GM19025 (cell line): ENCODE measurements at regions not wholly inside any gene's neighbourhood (a gene's known extent, or its start where the extent isn't known, plus 50 kb on each side); places are given as distances from the start of the nearest gene placed in this dataset.
"Not testable (repeated sequence)": the region's sequence is repeated elsewhere in the genome, so short reads cannot be mapped to it uniquely, and the experiment has no call there.

Experiments
- ATAC-seq: cut with Tn5 transposase; IDR thresholded peaks from one replicate; pipeline ENCODE4 v1.9.1; 2021; ENCODE audit warnings: mild to moderate bottlenecking, low read depth, moderate library complexity; ENCODE audit not compliant: unreplicated experiment

DNA sequence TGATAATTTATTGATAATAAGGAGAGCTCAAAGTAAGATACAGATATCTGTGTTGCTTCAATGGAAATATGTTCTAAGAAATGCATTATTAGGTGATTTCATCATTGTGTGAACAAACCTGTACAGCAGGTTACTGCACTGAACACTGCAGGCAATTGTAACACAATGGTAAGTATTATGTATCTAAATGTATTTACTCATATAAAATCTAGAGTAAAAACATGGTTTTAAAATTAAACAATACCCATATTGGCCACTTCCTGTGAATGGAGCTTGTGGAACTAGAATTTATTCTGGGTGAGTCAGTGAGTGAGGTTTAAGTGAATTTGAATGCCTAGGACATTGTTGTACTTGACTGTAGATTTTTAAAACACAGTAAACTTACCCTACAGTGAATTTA, 722.9 kb upstream of the RAG2 start:
- no peak for ATAC-seq

DNA sequence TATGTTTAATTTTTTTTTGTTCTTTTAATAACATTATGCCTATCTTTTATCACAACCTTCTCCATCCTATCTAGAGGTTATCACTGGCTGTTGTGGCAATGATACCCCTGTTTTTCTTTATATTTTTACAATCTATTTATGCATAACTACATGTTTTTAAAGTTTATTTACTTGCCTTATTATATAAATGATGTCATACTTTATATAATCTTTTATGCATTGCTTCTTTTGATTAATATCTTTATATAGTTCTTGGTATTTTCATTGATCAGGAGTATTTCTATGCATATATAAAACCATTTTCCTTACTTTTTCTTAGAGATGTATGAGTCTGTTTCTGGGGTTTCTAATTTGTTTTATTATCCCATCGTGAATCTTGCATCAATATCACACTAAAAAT, 719.8 kb upstream of the RAG2 start:
- ATAC-seq, result no peak

DNA sequence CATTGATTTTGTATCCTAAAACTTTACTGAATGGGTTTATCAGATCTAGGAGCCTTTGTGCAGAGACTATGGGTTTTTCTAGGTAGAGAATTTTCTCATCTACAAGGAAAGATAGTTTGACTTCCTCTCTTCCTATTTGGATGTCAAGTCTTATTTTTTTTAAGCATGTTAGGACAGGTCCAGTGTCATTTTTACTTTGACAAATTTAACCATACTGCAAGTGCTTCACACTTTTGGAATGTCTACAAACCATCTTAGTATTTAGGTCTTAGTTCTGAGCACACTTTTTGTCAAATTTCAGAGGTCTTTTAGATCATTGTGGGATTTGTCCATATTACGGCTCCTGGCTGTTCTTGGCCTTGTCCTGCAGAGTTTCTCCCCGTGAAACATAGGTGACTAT, 715.2 kb upstream of the RAG2 start:
- no peak for ATAC-seq

DNA sequence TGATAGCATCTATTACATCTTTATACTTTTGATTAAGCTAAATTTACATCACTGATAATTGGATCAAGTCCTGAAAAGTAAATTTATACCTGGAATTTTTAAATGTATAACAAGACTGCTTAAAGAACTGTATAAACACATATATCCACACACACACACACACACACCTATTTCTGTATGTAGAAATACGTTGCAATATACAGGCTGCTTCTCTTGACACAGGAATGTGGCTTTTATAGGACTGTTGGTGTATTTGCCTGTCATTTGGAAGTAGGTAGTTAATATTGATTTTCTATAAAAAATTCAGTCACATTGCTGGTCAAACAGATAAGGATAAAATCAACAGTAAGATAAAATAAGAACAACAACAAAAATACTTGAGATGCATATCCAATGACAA, 708.5 kb upstream of the RAG2 start:
- ATAC-seq, result no peak

DNA sequence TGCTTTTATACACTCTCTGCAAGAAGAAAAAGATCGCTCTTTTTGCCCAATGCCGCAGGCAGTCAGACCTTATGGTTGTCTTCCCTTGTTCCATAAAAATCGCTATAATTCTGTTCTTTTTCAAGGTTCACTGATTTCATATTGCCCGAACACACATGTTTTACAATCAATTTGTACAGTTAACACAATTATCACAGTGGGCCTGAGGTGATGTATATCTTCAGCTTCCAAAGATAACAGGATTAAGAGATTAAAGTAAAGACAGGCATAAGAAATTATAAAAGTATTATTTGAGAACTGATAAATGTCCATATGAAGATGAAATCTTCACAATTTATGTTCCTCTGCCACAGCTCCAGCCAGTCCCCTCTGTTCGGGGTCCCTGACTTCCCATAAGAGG, 703.4 kb upstream of the RAG2 start:
- ATAC-seq, result not testable (repeated sequence)

DNA sequence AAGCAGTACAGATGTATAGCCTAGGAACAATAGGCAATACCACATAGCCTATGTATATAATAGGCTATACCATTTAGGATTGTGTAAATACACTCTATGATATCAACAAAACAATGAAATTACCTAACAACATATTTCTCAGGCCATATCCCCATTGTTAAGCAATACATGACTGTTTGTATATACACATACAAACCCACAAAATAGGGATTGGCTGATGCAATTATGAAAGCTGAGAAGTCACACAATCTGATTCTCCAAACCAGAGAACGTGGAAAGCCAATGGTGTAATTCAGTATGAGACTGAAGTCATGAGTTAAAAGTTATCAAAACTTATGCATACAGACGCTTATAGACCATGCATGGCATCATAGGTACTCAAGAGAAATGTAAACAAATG, 700.1 kb upstream of the RAG2 start:
- no peak for ATAC-seq

DNA sequence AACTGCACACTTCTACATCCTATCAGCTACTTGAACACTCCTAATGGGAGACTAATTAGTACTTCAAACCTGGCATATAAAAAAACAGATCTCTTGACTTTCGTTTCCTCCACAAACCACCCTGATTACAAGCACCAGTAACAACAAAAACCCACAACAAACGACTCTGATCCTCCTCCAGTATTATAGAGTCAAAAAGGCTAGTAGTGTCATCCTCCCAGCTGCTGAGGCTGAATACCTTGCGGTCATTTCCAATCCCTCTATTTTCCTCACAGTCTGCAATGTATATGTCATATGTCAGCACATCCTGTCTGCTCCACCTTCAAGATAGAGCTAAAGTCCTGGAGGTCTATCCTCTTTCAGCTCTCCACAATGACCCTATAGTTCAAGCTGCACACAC, 688.9 kb upstream of the RAG2 start:
- ATAC-seq, result no peak

DNA sequence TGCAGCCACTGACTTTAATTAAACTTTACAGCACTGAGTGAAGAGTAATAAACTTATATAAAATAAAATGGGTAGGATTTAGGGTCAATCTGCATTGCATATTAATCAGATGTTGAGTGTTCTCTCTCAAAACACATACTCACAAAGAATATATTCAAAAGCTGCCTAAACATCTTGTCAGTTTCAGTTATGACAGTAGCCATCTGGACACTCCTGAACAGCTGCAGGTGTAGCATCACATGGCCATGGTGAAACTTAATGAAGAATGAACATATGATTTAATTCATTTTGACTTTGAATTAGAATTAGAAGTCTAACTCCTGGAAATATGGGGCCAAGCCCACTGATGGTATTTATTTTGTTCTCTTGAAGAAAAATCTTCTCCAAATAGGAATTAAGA, 684.3 kb upstream of the RAG2 start:
- ATAC-seq, result no peak

DNA sequence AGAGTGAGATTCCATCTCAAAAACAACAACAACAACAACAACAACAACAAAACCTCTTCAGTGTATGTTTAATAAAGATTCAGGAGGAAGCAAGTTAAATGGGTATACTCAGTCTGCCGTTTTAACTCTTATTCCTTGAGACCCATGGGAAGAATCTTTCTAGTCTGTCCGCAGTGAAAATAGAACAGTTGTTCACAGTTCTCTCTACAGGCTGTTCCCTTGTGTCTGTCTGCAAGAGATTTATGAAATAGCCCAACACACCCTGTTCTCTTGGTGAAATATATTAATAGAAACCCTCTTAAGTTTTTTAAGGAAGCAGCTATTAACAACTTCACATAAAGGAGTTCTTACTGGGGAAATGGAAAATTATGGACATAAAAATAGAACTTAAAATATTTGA, 682.2 kb upstream of the RAG2 start:
- ATAC-seq, result no peak

DNA sequence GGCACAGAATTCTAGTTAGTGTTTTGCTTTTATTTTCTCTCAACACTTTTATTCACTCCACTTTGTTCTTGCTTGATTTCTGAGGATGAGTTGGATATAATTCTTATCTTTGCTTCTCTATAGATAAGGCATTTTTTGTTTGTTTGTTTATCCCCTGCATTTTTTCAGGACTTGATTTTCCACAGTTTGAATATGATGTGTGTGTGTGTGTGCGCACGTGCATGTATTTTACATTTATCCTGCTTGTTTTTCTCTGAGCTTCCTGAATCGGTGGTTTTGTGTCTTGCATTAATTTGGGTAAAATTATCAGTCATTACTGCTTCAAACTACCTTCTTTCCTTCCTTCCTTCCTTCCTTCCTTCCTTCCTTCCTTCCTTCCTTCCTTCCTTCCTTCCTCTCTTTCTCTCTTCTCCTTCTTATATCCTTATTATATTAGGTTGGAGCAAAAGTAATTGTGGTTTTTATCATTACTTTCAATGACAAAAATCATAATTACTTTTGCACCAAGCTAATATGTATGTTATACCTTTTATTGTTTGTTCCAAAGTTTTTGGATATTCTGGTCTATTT, 679.9 kb upstream of the RAG2 start:
- no peak for ATAC-seq

DNA sequence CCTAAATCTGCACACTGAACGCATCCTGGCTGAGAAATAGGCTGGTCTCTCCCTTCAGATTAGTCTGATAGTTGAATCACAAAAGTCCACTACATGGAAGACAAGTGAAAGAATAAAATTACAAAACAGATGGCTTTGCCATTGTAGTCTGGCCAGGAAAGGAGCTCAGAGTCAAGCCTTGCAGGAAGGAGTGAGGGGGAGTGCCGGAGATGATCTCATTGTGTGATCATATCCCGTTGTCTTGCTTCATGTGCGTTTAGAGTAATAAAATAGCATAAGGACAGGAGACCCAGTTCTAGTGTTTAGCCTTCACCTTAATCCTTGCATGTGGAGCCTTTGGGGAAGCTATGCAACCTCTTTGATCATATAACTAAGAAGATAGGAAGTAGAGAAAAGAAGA, 666.7 kb upstream of the RAG2 start:
- no peak for ATAC-seq

DNA sequence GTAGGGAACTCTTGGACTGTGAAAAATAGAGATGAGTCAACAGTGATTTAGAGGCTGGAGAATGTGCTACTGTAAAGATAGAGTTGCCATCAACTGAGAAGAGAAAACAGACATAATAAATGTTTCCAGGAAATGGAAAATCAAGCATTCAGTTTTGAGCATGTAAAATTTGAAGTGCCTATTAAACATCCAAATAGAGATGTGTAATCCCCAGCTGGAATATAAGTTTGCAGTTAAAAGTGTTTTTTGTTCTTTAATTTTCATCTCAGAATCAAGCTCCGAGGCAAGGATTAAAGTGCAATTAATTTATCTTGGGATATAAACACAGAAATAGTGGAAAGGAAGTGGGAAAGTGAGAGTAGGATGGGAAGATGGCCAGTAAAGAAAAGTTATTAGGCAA, 666.0 kb upstream of the RAG2 start:
- ATAC-seq, result no peak

DNA sequence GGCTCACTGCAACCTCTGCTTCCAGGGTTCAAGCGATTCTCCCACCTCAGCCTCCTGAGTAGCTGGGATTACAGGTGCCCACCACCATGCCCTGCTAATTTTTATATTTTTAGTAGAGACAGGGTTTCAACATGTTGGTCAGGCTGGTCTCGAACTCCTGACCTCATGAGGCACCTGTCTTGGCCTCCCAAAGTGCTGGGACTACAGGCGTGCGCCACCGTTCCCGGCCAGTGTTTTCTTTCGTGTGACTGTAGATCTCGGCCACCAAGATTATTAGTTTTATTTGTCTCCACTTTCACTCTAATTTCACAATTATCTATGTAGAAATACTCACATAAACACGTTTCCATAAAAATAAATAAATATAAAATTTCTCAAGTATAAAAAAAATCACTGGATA, 665.4 kb upstream of the RAG2 start:
- ATAC-seq, result not testable (repeated sequence)

DNA sequence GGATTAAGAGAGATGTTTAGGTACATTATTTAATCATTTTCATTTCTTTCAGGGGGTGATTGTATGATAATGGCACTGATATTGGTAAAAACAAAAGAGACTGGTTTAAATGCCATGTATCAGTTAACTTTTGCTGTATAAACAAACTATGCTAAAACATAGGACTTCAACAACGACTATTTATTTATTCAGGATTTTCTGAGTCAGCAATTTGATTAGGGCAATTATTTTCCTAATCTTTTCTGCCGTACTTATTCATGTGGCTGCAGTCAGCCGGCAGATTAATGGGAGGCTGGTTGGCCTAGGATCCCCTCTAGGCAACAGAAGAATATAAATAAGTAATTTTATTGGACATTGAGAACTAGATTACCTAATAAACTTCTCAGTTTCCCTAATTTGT, 661.7 kb upstream of the RAG2 start:
- ATAC-seq, result no peak

DNA sequence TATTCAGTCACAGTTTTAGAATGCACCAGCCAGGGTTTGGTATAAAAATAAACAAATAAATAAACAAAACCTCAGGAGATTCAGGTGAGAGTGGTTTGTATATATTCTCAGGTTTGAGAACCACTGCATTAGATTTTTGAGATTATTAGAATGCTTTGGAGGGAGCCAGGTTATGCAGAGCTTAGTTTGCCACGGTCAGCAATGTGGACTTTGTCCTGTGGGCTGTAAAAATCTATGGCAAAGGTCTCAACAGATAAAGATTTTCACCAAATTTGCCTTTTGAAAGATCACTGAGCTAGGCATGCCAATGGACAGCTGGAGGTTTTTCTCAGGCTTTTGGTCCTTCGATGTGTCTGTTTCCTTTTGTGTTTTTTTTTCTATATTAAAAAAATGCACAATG, 650.1 kb upstream of the RAG2 start:
- no peak for ATAC-seq

DNA sequence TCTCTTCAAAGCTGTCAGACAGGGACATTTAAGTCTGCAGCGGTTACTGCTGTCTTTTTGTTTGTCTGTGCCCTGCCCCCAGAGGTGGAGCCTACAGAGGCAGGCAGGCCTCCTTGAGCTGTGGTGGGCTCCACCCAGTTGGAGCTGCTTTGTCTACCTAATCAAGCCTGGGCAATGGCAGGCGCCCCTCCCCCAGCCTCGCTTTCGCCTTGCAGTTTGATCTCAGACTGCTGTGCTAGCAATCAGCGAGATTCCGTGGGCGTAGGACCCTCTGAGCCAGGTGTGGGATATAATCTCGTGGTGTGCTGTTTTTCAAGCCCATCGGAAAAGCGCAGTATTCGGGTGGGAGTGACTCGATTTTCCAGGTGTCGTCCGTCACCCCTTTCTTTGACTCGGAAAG, 648.1 kb upstream of the RAG2 start:
- ATAC-seq, result not testable (repeated sequence)

DNA sequence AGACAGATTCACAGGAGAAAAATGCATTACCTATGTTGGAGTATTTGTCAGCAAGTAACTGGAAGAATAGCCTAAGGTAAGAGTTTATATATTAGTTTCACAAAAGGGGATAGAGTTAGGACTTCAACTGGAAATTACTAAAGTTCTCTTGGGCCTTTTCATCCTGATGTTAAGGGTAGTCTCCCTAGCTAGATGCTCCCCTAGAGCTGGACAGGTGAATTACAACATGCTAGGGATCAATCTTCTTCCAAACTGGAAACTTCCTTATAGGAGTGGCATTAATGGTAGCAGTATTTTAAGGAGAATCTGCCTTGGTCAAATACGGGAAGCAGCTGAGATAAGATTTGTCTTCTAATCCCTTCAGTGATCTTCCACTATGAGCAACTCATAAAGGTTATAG, 632.8 kb upstream of the RAG2 start:
- ATAC-seq, result no peak

DNA sequence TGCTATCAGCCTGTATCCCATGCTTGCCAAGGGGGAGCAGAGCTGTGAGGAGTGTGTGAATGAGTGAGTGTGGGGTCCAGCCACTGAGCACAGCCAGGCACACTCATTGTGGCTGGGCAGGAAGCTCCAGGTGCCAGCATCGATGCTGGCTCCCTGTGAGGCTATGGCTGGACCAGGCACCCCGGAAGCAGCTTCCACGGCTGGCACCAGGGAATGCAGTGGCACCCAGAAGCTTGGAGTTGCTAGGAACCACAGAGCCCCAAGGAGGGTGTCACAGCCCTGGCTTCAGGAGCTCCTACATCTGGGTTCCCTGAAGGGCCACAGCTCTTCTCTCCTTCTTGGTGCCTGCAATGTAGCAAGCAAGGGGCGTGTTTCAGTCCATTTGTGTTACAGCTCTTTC, 625.9 kb upstream of the RAG2 start:
- ATAC-seq, result no peak

DNA sequence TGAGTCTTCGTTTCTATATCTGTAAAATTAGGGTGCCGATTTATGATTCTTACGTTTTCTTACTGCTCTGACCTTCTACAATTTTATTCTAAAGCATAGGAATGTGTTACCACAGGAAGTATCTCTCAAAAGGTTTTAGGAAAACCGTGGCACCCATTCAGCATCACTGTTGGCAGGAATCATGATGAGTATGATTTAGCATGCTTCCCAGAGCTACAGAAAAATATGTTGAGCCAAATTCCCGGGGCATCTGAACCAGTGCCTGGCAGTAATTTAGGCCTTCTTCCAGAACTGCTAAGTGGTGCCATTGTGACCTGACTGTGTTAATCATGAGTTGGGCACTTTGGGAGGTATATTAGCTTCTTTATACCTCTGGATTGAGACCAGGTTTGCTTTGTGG, 605.0 kb upstream of the RAG2 start:
- ATAC-seq, result no peak

DNA sequence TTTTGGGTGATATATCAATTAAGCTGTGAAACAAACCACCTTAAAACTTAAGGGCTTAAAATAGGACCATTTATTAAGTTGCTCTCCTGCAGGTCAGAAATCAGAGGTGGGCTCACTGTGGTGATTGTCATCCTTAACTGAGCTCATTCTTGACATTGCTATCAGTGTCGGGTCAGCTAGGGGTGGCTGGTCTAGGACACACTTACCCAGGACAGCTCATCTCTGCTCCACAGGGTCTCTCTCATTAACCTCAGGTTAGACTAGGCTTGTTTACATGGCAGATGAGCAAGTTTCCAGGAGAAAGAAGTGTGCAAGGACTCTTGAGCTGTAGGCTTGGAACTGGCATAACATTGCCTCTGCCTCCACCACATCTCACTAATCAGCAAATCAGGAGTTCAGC, 601.0 kb upstream of the RAG2 start:
- ATAC-seq, result no peak

DNA sequence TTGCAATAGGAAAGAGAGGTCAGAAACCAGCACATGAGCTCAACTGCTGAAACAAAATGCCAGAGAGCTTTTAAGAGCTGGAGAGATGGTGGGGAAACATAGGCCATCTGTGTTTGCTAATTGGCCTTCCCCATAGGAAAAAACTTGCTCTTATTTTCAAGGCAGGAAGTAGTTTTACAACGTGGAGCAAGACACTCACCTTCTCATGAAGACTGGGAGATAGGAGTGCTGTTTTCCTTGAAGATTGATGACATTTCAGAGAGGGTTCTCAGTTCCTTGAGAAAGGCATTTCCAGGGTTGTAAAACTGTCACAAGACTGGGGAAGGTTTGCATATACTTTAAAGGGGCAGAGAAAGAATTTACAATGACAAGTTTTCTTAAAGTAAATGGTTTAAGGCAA, 586.3 kb upstream of the RAG2 start:
- no peak for ATAC-seq

DNA sequence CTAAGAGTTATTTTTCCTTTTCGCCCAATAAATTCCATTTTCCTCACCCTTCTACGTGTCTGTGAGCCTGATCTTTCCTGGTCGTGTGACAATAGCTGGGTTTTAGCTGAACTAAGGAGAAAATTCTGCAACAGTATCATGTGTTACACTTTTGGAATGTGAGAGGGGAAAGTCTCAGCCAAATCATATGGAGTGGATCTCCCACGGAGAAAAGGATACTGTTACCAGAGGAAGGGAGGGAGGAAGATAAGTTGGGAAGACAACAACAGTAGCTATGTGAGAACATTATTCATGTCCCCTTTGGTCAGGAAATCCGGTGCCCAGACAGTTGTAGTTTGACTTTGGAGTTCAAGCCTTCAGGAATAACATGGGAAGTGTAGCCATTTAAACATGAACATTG, 584.0 kb upstream of the RAG2 start:
- ATAC-seq, result no peak

DNA sequence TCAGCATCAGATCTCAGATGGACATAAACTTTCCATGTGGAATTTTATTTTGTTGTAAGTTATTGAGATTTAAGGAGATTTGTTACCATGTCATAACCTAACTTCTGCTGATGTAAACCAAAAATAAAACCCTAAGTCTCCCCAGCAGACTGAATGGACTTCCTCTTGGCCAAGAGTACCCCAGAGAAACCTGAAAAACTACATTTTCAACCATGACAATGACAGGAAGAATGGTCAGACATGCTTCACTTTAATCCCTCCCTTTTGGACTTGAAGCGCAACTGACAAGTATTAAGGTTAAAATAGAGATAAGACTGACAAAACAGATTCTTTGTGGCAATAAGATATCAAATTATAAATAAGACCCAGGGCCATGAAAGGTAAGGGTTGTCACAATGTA, 579.7 kb upstream of the RAG2 start:
- ATAC-seq, result no peak
